ENCODE measurements at regions not wholly inside any gene's neighbourhood (a gene's known extent, or its start where the extent isn't known, plus 50 kb on each side); places are given as distances from the start of the nearest gene placed in this dataset.

- no peaks in the 10 kb centered on the region for H3K36me3 ChIP-seq
- no peak for DNase-seq (ENCODE audit: low spot score in 2 of 2)
- peaks cover 0 to 12% (median 0%) of the 10 kb centered on the region in 4 donors for H3K9me3 ChIP-seq
- H3K4me3 ChIP-seq = no peak overlapping the region
- TF ChIP-seq, protein P1, sequence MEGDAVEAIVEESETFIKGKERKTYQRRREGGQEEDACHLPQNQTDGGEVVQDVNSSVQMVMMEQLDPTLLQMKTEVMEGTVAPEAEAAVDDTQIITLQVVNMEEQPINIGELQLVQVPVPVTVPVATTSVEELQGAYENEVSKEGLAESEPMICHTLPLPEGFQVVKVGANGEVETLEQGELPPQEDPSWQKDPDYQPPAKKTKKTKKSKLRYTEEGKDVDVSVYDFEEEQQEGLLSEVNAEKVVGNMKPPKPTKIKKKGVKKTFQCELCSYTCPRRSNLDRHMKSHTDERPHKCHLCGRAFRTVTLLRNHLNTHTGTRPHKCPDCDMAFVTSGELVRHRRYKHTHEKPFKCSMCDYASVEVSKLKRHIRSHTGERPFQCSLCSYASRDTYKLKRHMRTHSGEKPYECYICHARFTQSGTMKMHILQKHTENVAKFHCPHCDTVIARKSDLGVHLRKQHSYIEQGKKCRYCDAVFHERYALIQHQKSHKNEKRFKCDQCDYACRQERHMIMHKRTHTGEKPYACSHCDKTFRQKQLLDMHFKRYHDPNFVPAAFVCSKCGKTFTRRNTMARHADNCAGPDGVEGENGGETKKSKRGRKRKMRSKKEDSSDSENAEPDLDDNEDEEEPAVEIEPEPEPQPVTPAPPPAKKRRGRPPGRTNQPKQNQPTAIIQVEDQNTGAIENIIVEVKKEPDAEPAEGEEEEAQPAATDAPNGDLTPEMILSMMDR (IDR thresholded peaks at IDR 0.05) = no peak
- no peak for TF ChIP-seq POLR2A (IDR thresholded peaks at IDR 0.05)
- TF ChIP-seq EP300 (IDR thresholded peaks at IDR 0.05) = no peak
- H3K4me1 ChIP-seq = no peaks in the 10 kb centered on the region
- WGBS, 2 donors = 78 to 87% methylated on average over 7 of the region's 7 CpGs
- no peaks in the 10 kb centered on the region for H3K27me3 ChIP-seq
- no peak overlapping the region for H3K27ac ChIP-seq
Observed at GRCh38 chr2:67955748-67956603, 106.8 kb downstream of the C1D start.

DNA sequence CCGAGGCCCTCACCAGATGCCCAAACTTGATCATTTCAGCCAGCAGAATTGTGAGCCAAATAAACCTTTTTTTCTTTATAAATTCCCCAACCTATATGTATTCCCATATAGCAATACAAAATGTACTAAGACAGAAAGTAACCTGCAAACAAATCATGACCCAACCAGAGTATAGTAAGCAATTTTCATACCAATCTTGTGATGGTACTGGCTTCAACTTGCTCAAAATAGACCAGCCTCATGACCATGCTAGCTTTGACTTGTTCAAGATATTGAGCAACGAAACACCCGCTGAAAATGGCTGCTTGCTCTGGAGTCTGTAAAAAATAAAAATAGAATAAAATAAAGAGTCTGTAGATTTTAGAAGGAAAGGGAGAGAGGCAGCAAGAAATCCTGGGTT, 97.6 kb downstream of the C1D start:
- TF ChIP-seq, protein P1 (IDR thresholded peaks at IDR 0.05) = no peak
- TF ChIP-seq POLR2A (IDR thresholded peaks at IDR 0.05) (no peak), EP300 (IDR thresholded peaks at IDR 0.05) (no peak)
- Histone ChIP-seq H3K27ac (no peak overlapping the region), H3K36me3 (no peaks in the 10 kb centered on the region), H3K4me3 (no peak overlapping the region), H3K4me1 (no peaks in the 10 kb centered on the region), H3K27me3 (no peaks in the 10 kb centered on the region), H3K9me3 (no peaks in the 10 kb centered on the region)
- 86 to 94% methylated on average over 3 of the region's 3 CpGs for WGBS, 2 donors
- DNase-seq (ENCODE audit: low spot score in 2 of 2) = no peak

- no peak overlapping the region for H3K4me3 ChIP-seq
- H3K27me3 ChIP-seq = no peaks in the 10 kb centered on the region
- no peaks in the 10 kb centered on the region for H3K9me3 ChIP-seq
- no peak for TF ChIP-seq POLR2A (IDR thresholded peaks at IDR 0.05)
- TF ChIP-seq, protein P1 (IDR thresholded peaks at IDR 0.05) = no peak
- no peak overlapping the region for H3K27ac ChIP-seq
- H3K36me3 ChIP-seq = no peaks in the 10 kb centered on the region
- no peak for DNase-seq (ENCODE audit: low spot score in 2 of 2)
- peaks cover 0 to 3% (median 0%) of the 10 kb centered on the region in 4 donors for H3K4me1 ChIP-seq
Observed at GRCh38 chr2:67970071-67970470, 92.7 kb downstream of the C1D start.

- TF ChIP-seq, protein P1 (IDR thresholded peaks at IDR 0.05) = no peak
- TF ChIP-seq POLR2A (IDR thresholded peaks at IDR 0.05) = no peak
- TF ChIP-seq EP300 (IDR thresholded peaks at IDR 0.05) = no peak
- H3K36me3 ChIP-seq = no peaks in the 10 kb centered on the region
- no peaks in the 10 kb centered on the region for H3K27me3 ChIP-seq
- no peak overlapping the region for H3K27ac ChIP-seq
- WGBS, 2 donors = 91 to 97% methylated on average over 3 of the region's 3 CpGs
- no peak for DNase-seq (ENCODE audit: low spot score in 2 of 2)
- peaks cover 0 to 7% (median 0%) of the 10 kb centered on the region in 4 donors for H3K4me1 ChIP-seq
- no peak overlapping the region for H3K4me3 ChIP-seq
- H3K9me3 ChIP-seq = no peaks in the 10 kb centered on the region
Observed at GRCh38 chr2:67970542-67970941, 92.3 kb downstream of the C1D start.

DNA sequence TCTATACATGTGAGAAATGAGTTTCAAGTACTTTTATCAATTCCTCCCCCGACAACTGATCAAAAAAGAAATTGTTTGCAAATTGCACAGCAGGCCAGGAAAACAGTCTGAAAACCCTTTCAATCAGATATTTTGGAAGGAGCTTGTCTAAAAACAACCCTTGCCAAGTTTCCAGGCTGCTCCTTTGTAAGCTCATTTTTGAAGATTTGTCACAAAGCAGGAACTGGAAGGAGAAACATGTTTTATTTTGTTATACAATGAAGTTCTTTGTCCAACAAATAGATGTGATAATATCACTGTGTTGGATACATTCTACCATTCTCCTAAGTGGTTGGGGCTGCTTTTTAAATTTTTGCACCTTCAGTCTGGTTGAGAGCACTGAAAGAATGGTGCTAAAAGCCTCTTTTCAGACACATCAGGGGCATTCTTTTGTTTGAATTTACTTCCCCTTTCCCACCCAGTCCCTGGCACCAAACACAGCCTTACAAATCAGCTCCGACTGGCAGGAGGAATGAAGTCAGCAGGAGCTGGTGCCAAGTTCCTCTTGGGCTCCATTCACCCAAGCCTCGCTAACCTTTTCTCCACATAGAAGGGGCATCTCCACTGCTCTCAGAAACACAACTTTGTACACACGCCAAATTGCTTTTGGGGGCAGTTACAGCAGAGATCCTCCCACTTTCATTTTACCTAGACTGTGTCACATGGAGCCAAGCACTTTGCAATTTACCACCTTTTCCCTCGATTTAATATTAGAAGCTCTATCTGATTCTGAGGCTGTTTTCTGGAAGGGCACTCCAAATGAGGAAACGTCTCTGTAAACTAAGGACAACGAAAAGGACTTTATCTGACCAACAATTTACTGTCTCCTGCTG, 88.0 kb downstream of the C1D start:
- Histone ChIP-seq H3K36me3 (no peaks in the 10 kb centered on the region), H3K27me3 (no peaks in the 10 kb centered on the region), H3K4me1 (peaks cover 0 to 7% (median 0%) of the 10 kb centered on the region in 4 donors), H3K9me3 (no peaks in the 10 kb centered on the region), H3K4me3 (no peak overlapping the region), H3K27ac (peak overlapping the region in 1 of 4 donors; percentile 13)
- TF ChIP-seq, protein P1 (IDR thresholded peaks at IDR 0.05) = no peak
- TF ChIP-seq POLR2A (IDR thresholded peaks at IDR 0.05) (no peak), EP300 (IDR thresholded peaks at IDR 0.05) (no peak)
- peak in 1 of 2 donors; percentile 32 for DNase-seq (ENCODE audit: low spot score in 2 of 2)
- 31 to 33% methylated on average over 7 of the region's 7 CpGs for WGBS, 2 donors

Measured in tibial nerve (tissue), 4 donors.